ENCODE measurements at regions not wholly inside any gene's neighbourhood (a gene's known extent, or its start where the extent isn't known, plus 50 kb on each side); places are given as distances from the start of the nearest gene placed in this dataset.

- TF ChIP-seq CTCF (conservative IDR thresholded peaks at IDR 0.05; ENCODE audit: low read length) (no peak), EZH2phosphoT487 (IDR thresholded peaks at IDR 0.05; ENCODE audit: borderline replicate concordance, low read depth, low read length) (no peak)
Observed at GRCh38 chr3:67106874-67107273, 108.8 kb downstream of the KBTBD8 start.
